GM06990 (cell line): ENCODE measurements at regions not wholly inside any gene's neighbourhood (a gene's known extent, or its start where the extent isn't known, plus 50 kb on each side); places are given as distances from the start of the nearest gene placed in this dataset.
"Not testable (repeated sequence)": the region's sequence is repeated elsewhere in the genome, so short reads cannot be mapped to it uniquely, and the experiment has no call there.

Experiments
- DNase-seq: peaks from one replicate; pipeline ENCODE4 v3.0.0-alpha.2; 2011; ENCODE audit not compliant: insufficient read length; ENCODE audit errors: extremely low read depth
- H3K27me3 ChIP-seq: replicated peaks from 2 replicates; pipeline ENCODE4 v1.6.0; 2011; ENCODE audit warnings: low read length; ENCODE audit not compliant: control insufficient read depth, insufficient read depth
- H3K36me3 ChIP-seq: 2 replicates; pipeline ENCODE4 v1.5.1; 2011; ENCODE audit warnings: low read length; ENCODE audit not compliant: control insufficient read depth, insufficient read depth
- H3K4me3 ChIP-seq: replicated peaks from 2 replicates; pipeline ENCODE4 v1.5.1; 2011; ENCODE audit warnings: low read depth, mild to moderate bottlenecking, control low read depth, low read length
- CTCF ChIP-seq: IDR thresholded peaks from 2 replicates; pipeline ENCODE4 v1.5.1; 2011; ENCODE audit warnings: low read length, control low read depth, mild to moderate bottlenecking, inconsistent platforms; ENCODE audit not compliant: insufficient read depth, poor library complexity, severe bottlenecking

- no peak for TF ChIP-seq CTCF
Measured at GRCh38 chr10:9339716-9340115, 1285.2 kb downstream of the GATA3 start.

GRCh38 chr10:9342885-9343570, 1288.5 kb downstream of the GATA3 start:
- H3K4me3 ChIP-seq = no peak overlapping the region
- DNase-seq = peak; percentile 0
- no peaks in the 10 kb centered on the region; the same call in 1 of the 2 replicates for H3K27me3 ChIP-seq
- no peaks in the 10 kb centered on the region for H3K36me3 ChIP-seq
- TF ChIP-seq CTCF = peak; percentile 71

More at GRCh38 chr10:9339716-9340115, 1285.2 kb downstream of the GATA3 start:
- Histone ChIP-seq H3K4me3 (no peak overlapping the region), H3K36me3 (no peaks in the 10 kb centered on the region), H3K27me3 (no peaks in the 10 kb centered on the region; the same call in 1 of the 2 replicates)
- no peak for DNase-seq

- not testable (repeated sequence) for H3K36me3 ChIP-seq, H3K27me3 ChIP-seq, H3K4me3 ChIP-seq, DNase-seq
Measured at GRCh38 chr10:9347933-9348332, 1293.4 kb downstream of the GATA3 start.

- Histone ChIP-seq H3K4me3 (no peak overlapping the region), H3K36me3 (no peaks in the 10 kb centered on the region), H3K27me3 (no peaks in the 10 kb centered on the region)
- DNase-seq = no peak
- no peak for TF ChIP-seq CTCF
Measured at GRCh38 chr10:9357471-9357870, 1303.0 kb downstream of the GATA3 start.

GRCh38 chr10:9362721-9363120, 1308.2 kb downstream of the GATA3 start:
- no peak for DNase-seq
- Histone ChIP-seq H3K27me3 (no peaks in the 10 kb centered on the region), H3K36me3 (no peaks in the 10 kb centered on the region), H3K4me3 (no peak overlapping the region)
- TF ChIP-seq CTCF = no peak

- Histone ChIP-seq H3K4me3 (no peak overlapping the region), H3K27me3 (no peaks in the 10 kb centered on the region), H3K36me3 (no peaks in the 10 kb centered on the region)
- TF ChIP-seq CTCF = no peak
- DNase-seq = no peak
Measured at GRCh38 chr10:9379183-9379582, 1324.7 kb downstream of the GATA3 start.
